Fibroblast of pulmonary artery (primary cell): ENCODE measurements at regions not wholly inside any gene's neighbourhood (a gene's known extent, or its start where the extent isn't known, plus 50 kb on each side); places are given as distances from the start of the nearest gene placed in this dataset.

Experiments used
- DNase-seq: peaks from one replicate; pipeline ENCODE4 v3.0.0-alpha.2; 2010; ENCODE audit warnings: low read depth
- H3K4me3 ChIP-seq: replicated peaks from 2 replicates; pipeline ENCODE4 v1.5.1; 2011; ENCODE audit warnings: low read depth, mild to moderate bottlenecking, control low read depth, low read length, moderate library complexity
- TF ChIP-seq, protein P1 (sequence below): IDR thresholded peaks from 2 replicates; pipeline ENCODE4 v1.5.1; 2011; ENCODE audit warnings: mild to moderate bottlenecking, control low read depth, low read length, inconsistent platforms; ENCODE audit errors: missing control alignments

- TF ChIP-seq, protein P1, sequence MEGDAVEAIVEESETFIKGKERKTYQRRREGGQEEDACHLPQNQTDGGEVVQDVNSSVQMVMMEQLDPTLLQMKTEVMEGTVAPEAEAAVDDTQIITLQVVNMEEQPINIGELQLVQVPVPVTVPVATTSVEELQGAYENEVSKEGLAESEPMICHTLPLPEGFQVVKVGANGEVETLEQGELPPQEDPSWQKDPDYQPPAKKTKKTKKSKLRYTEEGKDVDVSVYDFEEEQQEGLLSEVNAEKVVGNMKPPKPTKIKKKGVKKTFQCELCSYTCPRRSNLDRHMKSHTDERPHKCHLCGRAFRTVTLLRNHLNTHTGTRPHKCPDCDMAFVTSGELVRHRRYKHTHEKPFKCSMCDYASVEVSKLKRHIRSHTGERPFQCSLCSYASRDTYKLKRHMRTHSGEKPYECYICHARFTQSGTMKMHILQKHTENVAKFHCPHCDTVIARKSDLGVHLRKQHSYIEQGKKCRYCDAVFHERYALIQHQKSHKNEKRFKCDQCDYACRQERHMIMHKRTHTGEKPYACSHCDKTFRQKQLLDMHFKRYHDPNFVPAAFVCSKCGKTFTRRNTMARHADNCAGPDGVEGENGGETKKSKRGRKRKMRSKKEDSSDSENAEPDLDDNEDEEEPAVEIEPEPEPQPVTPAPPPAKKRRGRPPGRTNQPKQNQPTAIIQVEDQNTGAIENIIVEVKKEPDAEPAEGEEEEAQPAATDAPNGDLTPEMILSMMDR = no peak
- DNase-seq = no peak
- H3K4me3 ChIP-seq = no peak overlapping the region
Observed at GRCh38 chr6:126170433-126170832, 169.5 kb upstream of the CENPW start.

DNA sequence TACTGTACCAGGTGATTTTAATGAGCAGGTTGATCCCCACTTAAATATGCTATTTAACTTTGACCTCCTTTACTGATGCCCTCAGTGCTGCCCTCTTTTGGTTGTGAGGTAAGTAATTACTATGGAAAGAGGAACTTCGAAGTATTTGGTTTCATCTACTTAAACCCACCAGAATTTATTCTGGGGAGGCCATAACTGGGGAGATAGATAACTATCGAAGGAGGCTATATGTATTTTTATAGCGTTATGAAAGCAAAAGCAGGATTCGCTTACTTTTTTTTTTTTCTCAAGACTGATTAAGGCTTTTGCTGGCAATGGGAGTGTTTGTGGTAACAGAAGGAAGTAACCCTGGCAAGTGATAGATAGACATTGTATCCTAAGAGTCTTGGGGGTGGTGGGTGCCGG lies 168.9 kb upstream of the CENPW start:
- TF ChIP-seq, protein P1 = peak; percentile 72
- DNase-seq = peak; percentile 55
- H3K4me3 ChIP-seq = no peak overlapping the region

- TF ChIP-seq, protein P1 = no peak
- no peak overlapping the region for H3K4me3 ChIP-seq
- no peak for DNase-seq
Observed at GRCh38 chr6:126172131-126172530, 167.8 kb upstream of the CENPW start.

DNA sequence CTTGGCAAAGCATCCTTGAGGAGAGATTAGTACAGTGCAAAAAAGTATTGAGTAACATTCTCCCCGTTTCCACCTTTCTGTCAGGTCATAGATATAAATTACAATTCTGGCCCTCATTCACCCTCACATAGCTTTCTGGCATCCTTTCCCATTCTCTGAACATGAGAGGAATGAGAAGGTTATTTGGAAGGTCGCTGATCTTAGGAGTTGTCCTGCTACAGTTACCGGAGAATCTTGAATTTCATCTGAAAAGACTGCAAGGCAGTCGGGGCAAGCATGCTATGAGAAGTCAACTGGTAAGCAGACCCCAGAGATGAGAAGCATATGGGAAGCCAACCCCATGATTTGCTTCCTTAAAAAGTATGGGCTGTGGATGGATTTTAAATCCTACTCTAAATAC lies 166.7 kb upstream of the CENPW start:
- TF ChIP-seq, protein P1 = no peak
- DNase-seq = no peak
- no peak overlapping the region for H3K4me3 ChIP-seq

DNA sequence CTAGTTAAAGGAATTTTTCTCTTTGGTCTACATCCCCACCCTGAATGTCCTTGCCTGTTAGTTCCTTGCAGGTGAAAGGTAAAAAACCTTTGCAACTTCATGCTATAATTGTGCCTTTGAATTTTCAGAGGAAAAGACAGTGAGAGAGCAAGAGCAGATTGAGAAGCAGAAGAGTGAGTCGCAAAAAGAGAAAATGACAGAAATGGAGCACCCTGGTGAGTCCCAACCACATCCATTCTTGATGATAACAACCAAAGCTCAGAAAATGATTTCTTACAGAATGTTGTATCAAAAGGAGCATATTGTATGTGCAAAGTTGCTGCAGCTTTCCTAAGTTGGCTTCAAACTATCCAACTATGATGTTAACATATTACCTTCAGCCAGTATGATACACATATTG lies 165.2 kb upstream of the CENPW start:
- no peak overlapping the region for H3K4me3 ChIP-seq
- TF ChIP-seq, protein P1 = no peak
- DNase-seq = no peak

DNA sequence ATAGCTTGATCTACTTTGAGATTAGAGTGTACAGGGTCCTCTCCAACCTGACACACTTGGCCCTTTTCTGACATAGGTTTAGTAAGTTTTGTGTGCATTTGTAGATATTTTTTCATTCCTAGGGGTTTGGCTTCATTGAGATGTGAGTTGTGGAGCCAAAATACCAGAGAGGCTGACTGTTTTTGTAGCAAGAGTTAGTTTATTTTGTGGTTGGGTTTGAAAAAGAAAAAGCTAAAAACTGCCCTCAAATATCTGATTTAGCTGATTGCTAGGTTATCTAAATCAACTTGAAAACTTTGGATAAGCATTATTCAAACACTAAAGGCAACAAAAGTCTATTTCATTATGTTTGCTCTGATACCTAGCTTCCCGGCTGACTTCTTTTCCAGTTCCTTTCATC lies 164.7 kb upstream of the CENPW start:
- no peak for DNase-seq
- TF ChIP-seq, protein P1 = no peak
- H3K4me3 ChIP-seq = no peak overlapping the region

GRCh38 chr6:126176282-126176681 lies 163.6 kb upstream of the CENPW start:
- TF ChIP-seq, protein P1 = peak; percentile 63
- DNase-seq = peak; percentile 71
- no peak overlapping the region for H3K4me3 ChIP-seq
